ENCODE measurements at regions not wholly inside any gene's neighbourhood (a gene's known extent, or its start where the extent isn't known, plus 50 kb on each side); places are given as distances from the start of the nearest gene placed in this dataset.

DNA sequence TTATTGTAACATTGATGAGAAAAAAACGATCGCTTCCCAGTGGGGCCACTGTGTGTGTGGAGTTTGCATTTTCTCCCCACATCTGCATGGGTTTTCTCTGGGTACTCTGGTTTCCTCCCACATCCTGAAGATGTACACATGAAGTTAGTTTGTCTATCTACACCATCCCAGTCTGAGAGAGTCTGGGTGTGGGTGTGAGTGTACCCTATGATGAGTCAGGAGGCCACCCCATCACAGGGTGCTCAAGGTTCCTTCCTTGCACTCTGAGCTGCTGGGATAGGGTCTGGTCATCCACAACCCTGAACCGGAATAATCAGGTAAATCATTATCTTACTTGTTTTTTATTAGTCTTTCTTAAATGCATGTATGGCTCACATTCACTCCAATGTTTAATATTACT lies 457.1 kb downstream of the NTRK3 start:
- WGBS, 2 experiments (ENCODE audit: extremely low coverage in 2 of 2, insufficient read length in 1 of 2), result no CpG with 5 or more reads among the region's 3 CpGs
- H3K9ac ChIP-seq (ENCODE audit: low read depth, low read length), result no peak overlapping the region
- H3K79me1 ChIP-seq (ENCODE audit: low read depth in 1 of 2, low read length in 2 of 2), result no peaks in the 10 kb centered on the region
- H3K18ac ChIP-seq (ENCODE audit: low read depth, low read length), result no peak overlapping the region
- TF ChIP-seq POLR2A (IDR thresholded peaks at IDR 0.05; ENCODE audit: low read depth, low read length), result no peak
- TF ChIP-seq MXI1 (IDR thresholded peaks at IDR 0.05; ENCODE audit: borderline replicate concordance, low read depth, low read length), result no peak
- TF ChIP-seq, protein P1, sequence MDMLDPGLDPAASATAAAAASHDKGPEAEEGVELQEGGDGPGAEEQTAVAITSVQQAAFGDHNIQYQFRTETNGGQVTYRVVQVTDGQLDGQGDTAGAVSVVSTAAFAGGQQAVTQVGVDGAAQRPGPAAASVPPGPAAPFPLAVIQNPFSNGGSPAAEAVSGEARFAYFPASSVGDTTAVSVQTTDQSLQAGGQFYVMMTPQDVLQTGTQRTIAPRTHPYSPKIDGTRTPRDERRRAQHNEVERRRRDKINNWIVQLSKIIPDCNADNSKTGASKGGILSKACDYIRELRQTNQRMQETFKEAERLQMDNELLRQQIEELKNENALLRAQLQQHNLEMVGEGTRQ (IDR thresholded peaks at IDR 0.05; ENCODE audit: low read depth, low read length), result no peak
- TF ChIP-seq CHD1 (IDR thresholded peaks at IDR 0.05; ENCODE audit: low read depth, low read length), result no peak
- TF ChIP-seq, protein P2, sequence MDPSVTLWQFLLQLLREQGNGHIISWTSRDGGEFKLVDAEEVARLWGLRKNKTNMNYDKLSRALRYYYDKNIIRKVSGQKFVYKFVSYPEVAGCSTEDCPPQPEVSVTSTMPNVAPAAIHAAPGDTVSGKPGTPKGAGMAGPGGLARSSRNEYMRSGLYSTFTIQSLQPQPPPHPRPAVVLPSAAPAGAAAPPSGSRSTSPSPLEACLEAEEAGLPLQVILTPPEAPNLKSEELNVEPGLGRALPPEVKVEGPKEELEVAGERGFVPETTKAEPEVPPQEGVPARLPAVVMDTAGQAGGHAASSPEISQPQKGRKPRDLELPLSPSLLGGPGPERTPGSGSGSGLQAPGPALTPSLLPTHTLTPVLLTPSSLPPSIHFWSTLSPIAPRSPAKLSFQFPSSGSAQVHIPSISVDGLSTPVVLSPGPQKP (IDR thresholded peaks at IDR 0.05; ENCODE audit: borderline replicate concordance, low read depth, low read length), result no peak
- TF ChIP-seq MAZ (IDR thresholded peaks at IDR 0.05; ENCODE audit: borderline replicate concordance, low read depth, low read length), result no peak
- no peak for TF ChIP-seq CEBPB (IDR thresholded peaks at IDR 0.05; ENCODE audit: low read depth, low read length)
- no peak for TF ChIP-seq SMC3 (IDR thresholded peaks at IDR 0.05; ENCODE audit: low read depth, low read length)
- H3K23ac ChIP-seq (ENCODE audit: low read depth, low read length), result no peak overlapping the region
- in situ Hi-C loops (cut with MboI; ENCODE audit: low sequenced_read_pairs) (no loop called here), intact Hi-C loops (cut with micrococcal nuclease) (no loop called here), dilution Hi-C loops (cut with HindIII; ENCODE audit: low sequenced_read_pairs, unreplicated experiment) (no loop called here)
- POLR2A ChIA-PET (ENCODE audit: unreplicated experiment), result no interaction called here
- no peaks in the 10 kb centered on the region for H3K36me3 ChIP-seq (ENCODE audit: control insufficient read depth, insufficient read depth, low read length)
- CTCF ChIA-PET, result no interaction called here
- no peak overlapping the region for H3K27ac ChIP-seq (ENCODE audit: insufficient read depth, low read length)
- no peak overlapping the region for H2AK5ac ChIP-seq (ENCODE audit: low read depth, low read length)
- H3K4me1 ChIP-seq (ENCODE audit: control insufficient read depth, insufficient read depth, low read length), result peaks cover 2% of the 10 kb centered on the region; the same call in 1 of the 2 replicates
- no peak for DNase-seq
- no peak overlapping the region for H3K4me3 ChIP-seq (ENCODE audit: insufficient read depth, low read depth, low read length)
- H3K27me3 ChIP-seq (ENCODE audit: control insufficient read depth, insufficient read depth, low read length), result peaks cover 2% of the 10 kb centered on the region; the same call in 1 of the 2 replicates
- no peak overlapping the region for H3K4me2 ChIP-seq (ENCODE audit: low read depth, low read length)
- ATAC-seq (ENCODE audit: low read depth), result no peak
- H3K14ac ChIP-seq (replicated peaks; ENCODE audit: low read depth, low read length), result no peak overlapping the region
- no peak overlapping the region for H2AFZ ChIP-seq (replicated peaks; ENCODE audit: low read length, poor library complexity)
- no peak overlapping the region for H2BK5ac ChIP-seq (ENCODE audit: low read depth, low read length, poor library complexity, severe bottlenecking)
- no peaks in the 10 kb centered on the region for H3K9me3 ChIP-seq (ENCODE audit: control insufficient read depth, insufficient read depth, low read length)
- H4K91ac ChIP-seq (ENCODE audit: insufficient read depth, low read depth, low read length), result no peak overlapping the region
- H2BK20ac ChIP-seq (ENCODE audit: low read depth, low read length), result no peak overlapping the region
- no peak overlapping the region for H4K5ac ChIP-seq (ENCODE audit: low read depth, low read length)
- no peak overlapping the region for H2BK15ac ChIP-seq (ENCODE audit: low read depth, low read length)
- no peaks in the 10 kb centered on the region for H3K9me1 ChIP-seq (ENCODE audit: insufficient read depth, low read length)
- no peak overlapping the region for H3K4ac ChIP-seq (ENCODE audit: low read depth, low read length)
- no TSS peak for BruUV-seq (replicated peaks)
- H2BK120ac ChIP-seq (ENCODE audit: low read depth, low read length), result no peak overlapping the region
- no peak overlapping the region for H3K56ac ChIP-seq (ENCODE audit: extremely low read depth, insufficient read depth, low read length)
- H4K8ac ChIP-seq (ENCODE audit: low read depth in 2 of 2, low read length in 2 of 2), result no peak overlapping the region
- H2AK9ac ChIP-seq (replicated peaks; ENCODE audit: low read depth, low read length, poor library complexity), result no peak overlapping the region
- no peaks in the 10 kb centered on the region for H4K20me1 ChIP-seq (ENCODE audit: insufficient read depth, low read length)
